DND-41 (cell line): ENCODE measurements at regions not wholly inside any gene's neighbourhood (a gene's known extent, or its start where the extent isn't known, plus 50 kb on each side); places are given as distances from the start of the nearest gene placed in this dataset.

ENCODE experiments used
- EZH2 ChIP-seq: IDR thresholded peaks from 3 replicates; pipeline ENCODE4 v1.6.1; 2012; ENCODE audit warnings: borderline replicate concordance, low read depth, mild to moderate bottlenecking, moderate library complexity, low read length, inconsistent platforms; ENCODE audit not compliant: severe bottlenecking
- TF ChIP-seq, protein P1 (sequence below): IDR thresholded peaks from 2 replicates; pipeline ENCODE4 v1.5.1; 2012; ENCODE audit warnings: borderline replicate concordance, low read length, moderate library complexity, mild to moderate bottlenecking; ENCODE audit not compliant: poor library complexity, severe bottlenecking; ENCODE audit errors: extremely low read depth

DNA sequence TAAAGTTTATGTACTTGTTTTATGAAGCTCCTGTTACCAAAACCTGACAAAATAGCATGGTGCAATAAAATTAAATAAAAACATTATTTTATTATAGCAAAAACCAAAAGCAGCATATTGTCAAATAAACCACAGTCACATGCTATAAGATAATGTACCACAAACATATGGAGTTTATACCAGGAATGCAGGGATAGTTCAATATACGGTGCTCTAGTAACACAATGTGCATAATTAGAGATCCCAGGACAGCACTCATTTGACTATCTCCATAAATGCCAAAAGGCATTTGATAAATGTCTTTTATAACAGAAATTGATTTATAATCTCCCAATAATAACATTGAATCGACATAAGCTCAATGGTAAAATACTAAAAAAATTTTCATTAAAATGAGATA is 402.0 kb downstream of the RND3 start:
- TF ChIP-seq, protein P1, sequence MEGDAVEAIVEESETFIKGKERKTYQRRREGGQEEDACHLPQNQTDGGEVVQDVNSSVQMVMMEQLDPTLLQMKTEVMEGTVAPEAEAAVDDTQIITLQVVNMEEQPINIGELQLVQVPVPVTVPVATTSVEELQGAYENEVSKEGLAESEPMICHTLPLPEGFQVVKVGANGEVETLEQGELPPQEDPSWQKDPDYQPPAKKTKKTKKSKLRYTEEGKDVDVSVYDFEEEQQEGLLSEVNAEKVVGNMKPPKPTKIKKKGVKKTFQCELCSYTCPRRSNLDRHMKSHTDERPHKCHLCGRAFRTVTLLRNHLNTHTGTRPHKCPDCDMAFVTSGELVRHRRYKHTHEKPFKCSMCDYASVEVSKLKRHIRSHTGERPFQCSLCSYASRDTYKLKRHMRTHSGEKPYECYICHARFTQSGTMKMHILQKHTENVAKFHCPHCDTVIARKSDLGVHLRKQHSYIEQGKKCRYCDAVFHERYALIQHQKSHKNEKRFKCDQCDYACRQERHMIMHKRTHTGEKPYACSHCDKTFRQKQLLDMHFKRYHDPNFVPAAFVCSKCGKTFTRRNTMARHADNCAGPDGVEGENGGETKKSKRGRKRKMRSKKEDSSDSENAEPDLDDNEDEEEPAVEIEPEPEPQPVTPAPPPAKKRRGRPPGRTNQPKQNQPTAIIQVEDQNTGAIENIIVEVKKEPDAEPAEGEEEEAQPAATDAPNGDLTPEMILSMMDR: no peak
- no peak for TF ChIP-seq EZH2
